HG03520 (cell line): ENCODE measurements at regions not wholly inside any gene's neighbourhood (a gene's known extent, or its start where the extent isn't known, plus 50 kb on each side); places are given as distances from the start of the nearest gene placed in this dataset.

ENCODE experiments used
- ATAC-seq: cut with Tn5 transposase; IDR thresholded peaks from one replicate; pipeline ENCODE4 v1.9.1; 2021; ENCODE audit warnings: mild to moderate bottlenecking, moderate library complexity; ENCODE audit not compliant: unreplicated experiment

GRCh38 chrX:8971116-8971515 is 62.8 kb downstream of the FAM9B start:
- no peak for ATAC-seq

GRCh38 chrX:8969378-8969777 is 64.5 kb downstream of the FAM9B start:
- ATAC-seq: no peak

GRCh38 chrX:8967461-8967860 is 66.5 kb downstream of the FAM9B start:
- no peak for ATAC-seq

GRCh38 chrX:8960957-8961468 is 72.9 kb downstream of the FAM9B start:
- ATAC-seq: no peak

GRCh38 chrX:8955511-8955910 is 78.4 kb downstream of the FAM9B start:
- ATAC-seq: no peak

- ATAC-seq: no peak
Observed at GRCh38 chrX:8946563-8946962, 87.4 kb downstream of the FAM9B start.

GRCh38 chrX:8939322-8939721 is 94.6 kb downstream of the FAM9B start:
- ATAC-seq: no peak

DNA sequence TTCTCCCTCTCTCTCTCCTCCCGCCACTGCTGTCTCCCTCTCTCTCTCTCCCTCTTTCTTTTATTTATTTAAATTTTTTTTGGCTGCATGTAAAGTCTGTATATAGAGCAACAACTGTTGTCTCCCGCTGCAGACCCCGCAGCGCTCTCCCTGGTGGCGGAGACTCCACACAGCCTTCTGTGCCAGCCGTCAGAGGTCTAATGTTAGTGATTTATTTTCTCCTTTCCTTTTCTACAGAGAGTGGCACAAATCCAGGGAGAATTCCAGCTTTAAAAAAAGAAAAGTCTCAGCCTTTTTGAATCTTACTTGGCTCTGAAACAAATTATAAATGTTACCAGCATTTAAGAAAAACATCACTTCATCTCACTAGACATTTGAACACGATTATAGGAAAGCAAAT is 106.2 kb downstream of the FAM9B start:
- no peak for ATAC-seq

GRCh38 chrX:8927066-8927635 is 106.8 kb downstream of the FAM9B start:
- no peak for ATAC-seq

DNA sequence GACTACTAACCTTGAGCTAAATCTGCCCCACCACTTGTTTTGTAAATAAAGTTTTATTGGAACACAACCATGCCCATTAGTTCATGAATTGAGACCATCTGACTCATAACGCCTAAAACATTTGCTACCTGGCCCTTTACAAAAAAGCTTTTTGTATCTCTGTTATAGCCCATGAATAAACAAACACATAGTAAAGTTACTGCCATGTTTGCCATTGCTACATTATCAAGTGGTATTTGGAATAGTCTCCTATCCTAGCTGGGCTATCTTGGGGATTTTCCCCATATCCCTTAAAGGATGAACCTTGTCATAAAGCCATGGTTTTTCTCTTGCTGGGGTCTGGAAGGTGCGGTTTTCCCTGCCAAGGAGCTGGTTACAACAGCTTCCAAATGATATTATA is 112.3 kb downstream of the FAM9B start:
- no peak for ATAC-seq

- no peak for ATAC-seq
Observed at GRCh38 chrX:8919801-8920200, 114.1 kb downstream of the FAM9B start.

GRCh38 chrX:8916697-8917096 is 115.5 kb upstream of the FAM9A start:
- ATAC-seq: no peak

DNA sequence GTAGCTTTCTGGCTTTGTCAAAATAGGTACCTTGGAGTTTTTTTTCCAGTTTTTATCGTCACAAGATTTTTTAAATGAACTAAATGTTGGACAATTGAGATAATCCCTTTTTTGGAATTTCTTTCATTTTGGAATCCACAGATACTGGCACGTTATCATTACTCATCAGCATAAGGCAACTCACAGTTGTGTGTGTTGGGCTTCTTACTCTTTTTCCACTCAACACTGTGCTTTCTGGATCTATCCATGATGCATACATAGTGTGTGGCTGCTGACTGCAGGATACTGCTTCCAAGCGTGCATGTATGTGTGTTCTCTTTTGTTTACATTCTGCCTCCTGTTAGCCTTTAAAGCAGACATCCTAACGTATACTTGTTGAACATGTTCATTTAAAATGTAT is 113.5 kb upstream of the FAM9A start:
- no peak for ATAC-seq

- ATAC-seq: no peak
Observed at GRCh38 chrX:8913655-8914409, 112.6 kb upstream of the FAM9A start.

GRCh38 chrX:8907688-8908087 is 106.5 kb upstream of the FAM9A start:
- no peak for ATAC-seq

DNA sequence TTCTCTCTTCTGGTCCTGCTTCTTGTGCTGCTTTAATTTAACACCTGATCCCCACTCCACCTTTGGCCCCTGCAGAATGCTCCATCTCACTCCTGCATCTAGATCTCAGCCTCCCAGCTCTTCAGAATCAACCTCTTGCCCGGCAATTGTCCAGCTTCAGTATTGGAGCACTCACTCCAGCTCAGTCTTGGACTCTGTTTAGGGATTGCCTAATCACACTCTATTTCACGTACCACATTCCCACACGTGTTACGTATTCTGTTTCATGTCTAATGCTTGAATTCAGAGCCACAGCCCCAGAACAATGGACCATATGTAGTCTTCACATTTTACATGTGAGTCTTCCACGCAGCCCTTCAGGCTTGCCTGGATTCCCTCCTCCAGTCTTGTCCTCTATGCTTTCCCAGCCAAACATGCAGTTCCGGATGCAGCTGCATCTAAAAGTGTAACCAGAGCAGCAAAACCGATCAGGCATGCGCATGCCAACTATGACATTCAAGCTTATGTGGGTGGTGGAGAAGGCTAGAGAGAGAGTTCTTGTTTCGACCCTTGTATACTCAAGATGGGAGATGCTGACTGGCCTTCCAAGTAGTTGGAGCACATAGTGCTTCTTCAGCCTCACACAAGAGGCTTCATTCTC is 105.2 kb upstream of the FAM9A start:
- no peak for ATAC-seq

GRCh38 chrX:8897259-8897658 is 96.1 kb upstream of the FAM9A start:
- ATAC-seq: no peak

- no peak for ATAC-seq
Observed at GRCh38 chrX:8890794-8891193, 89.6 kb upstream of the FAM9A start.

DNA sequence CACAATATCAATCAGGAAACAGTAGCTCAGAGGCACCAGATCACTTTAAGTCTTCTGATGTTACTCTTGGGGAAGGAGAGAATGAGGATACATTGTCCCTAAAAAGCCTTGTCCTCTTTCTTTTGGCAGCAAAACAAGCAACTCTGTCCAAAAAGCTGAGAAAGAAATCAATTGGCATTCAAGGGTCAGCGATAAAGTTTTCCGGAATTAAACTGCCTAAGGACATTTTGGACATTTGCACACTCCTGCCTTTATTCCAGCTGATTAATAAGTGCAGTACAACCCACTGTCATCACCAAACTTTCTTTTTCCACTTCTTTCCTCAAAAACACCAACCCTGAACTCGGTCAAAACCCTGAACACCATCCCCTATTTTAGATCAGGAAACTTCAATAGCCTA is 85.8 kb upstream of the FAM9A start:
- no peak for ATAC-seq

DNA sequence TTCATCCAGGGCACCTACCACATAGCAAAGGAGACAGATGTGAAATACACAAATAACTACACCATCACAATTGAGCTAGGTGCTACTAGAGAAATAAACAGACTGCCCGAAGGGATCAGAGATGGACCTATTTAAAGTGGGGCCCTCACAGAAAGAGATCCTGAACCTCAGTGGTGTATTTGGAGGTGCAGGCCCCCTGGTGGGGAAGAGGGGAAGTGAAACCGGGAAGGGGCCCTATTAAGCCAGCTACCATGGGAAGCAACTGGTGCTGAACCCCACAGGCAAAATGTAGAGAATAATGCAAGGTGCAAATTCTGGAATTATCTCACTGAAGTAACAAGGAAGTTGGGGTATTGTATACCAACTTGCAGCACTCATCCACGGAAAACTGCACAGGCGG is 78.6 kb upstream of the FAM9A start:
- peak; percentile 65 for ATAC-seq

DNA sequence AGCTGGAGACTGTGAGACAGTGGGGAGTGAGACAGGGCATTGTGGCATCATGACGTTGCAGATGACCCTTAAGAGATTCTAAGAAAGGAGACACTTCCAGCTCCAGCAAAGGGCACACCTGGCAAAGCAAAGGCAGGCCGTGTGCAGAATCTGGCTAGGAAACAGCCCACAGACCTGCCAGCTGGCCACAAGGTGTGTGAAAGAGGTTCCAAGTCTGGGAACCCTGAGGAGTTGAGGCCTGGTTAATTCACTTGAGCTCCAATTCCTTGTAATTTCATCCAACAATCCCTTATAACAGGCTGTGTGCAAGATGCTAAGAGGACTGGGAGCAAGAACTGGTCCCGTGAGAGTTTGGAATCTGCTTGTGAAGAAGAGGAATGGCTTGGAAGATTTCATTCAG is 72.8 kb upstream of the FAM9A start:
- no peak for ATAC-seq

- no peak for ATAC-seq
Observed at GRCh38 chrX:8873102-8873501, 71.9 kb upstream of the FAM9A start.
